Right lung (tissue), 2 donors: ENCODE measurements at regions not wholly inside any gene's neighbourhood (a gene's known extent, or its start where the extent isn't known, plus 50 kb on each side); places are given as distances from the start of the nearest gene placed in this dataset.
"Not testable (repeated sequence)": the region's sequence is repeated elsewhere in the genome, so short reads cannot be mapped to it uniquely, and the experiment has no call there.

Source experiments
- DNase-seq, 2 donors: peaks; one replicate each; pipeline ENCODE4 v3.0.0-alpha.2; 2013

DNA sequence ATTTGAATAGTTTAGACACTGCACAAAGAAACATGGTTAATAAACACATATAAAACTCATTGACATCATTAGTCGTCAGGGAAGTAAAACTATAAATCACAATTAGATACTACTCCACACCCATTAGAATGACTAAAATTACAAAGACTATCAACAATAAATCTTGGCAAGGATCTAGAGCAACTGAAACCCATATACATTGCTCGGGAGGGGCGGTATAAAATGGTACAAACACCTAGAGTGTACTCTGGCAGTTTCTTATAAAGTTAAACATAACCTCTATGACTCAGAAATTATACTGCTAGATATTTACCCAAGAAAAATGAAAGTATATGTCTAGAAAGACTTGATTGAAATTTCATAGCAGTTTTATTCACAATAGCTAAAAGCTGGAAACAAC lies 434.2 kb downstream of the RWDD3 start:
- no peak for DNase-seq

DNA sequence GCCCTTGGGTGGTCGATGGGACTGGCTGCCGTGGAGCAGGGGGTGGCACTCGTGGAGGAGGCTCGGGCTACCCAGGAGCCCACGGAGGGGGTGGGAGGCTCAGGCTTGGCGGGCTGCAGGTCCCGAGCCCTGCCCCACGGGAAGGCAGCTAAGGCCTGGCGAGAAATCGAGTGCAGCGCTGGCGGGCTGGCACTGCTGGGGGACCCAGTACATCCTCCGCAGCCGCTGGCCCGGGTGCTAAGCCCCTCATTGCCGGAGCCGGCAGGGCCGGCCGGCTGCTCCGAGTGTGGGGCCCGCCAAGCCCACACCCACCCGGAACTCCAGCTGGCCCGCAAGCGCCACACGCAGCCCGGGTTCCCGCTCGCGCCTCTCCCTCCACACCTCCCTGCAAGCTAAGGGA lies 435.6 kb downstream of the RWDD3 start:
- not testable (repeated sequence) for DNase-seq

GRCh38 chr1:95671098-95671497 lies 437.1 kb downstream of the RWDD3 start:
- DNase-seq, result no peak

DNA sequence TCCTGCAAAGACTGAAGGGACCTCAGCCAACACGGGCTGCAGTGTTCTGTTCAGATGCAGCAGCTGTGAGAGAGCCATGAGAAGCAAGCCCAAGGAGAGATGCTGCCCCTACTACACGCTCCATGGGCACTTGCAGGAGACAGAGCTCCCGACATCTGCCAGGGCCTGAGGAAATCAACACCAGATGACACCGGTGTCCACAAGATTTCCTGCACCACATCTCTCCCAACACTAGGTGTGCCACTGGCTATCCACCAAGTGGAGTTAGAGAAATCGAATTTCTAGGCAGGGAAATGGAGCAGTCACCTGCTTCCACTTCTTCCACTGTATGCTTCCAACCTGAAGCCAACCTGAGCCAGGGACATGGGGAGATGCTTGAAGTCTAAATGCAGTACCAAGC lies 445.3 kb downstream of the RWDD3 start:
- no peak for DNase-seq

- no peak for DNase-seq
These were observed 451.1 kb downstream of the RWDD3 start for GRCh38 chr1:95685081-95685480.

DNA sequence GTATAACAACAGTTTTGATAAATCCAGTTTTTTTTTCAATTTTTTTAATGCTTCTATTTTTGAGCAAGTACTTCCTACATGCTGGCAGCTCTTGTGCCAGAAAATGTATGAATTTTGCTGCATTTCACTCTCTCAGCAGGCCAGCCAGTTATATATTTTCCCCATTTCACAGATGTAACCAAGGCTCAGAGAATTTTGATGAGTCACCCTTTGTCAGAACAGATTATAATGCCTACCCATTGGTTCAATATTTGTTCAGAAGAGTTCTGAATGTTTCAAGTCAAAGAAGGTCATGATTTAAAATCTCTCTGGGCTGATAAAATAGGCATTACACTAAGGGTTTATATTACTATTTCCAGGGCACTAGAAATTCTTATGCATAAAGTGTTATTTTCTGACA lies 452.2 kb downstream of the RWDD3 start:
- DNase-seq, result no peak

DNA sequence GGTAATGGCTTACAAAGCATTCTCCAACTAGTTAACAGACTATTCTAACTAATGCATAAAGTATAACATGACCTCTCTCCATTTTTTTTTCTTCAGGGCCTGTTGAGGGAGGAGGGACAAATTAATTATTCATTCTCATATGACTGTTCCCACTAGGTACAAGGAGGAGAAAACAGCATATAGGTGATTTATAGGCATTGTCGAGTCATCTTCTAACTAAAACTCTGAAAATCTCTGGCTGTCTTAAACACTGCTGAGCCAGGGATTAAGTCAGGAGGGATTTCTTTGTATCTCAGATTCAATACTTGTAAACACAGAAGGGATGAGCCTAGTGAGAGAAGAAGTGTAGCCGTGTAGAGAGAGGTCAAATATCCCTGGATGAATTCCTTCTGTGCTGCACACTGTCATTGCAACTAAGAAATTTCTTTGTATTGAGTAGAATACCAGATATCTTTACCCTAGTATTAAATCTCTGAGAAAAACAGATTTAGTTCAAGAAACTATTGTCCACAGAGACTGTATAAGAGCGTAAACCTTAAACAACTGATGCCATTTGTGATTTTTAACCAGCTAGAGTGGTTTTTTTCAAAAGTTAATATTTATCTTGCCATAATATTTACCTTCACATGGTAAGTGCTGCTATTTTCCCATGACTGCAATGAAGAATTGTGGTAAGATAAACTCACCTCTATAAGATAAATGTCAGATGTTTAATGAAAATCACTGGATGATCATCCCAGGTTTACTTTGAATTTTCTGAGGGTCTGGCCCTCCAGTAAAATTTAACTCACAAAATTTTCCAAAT lies 465.3 kb downstream of the RWDD3 start:
- no peak for DNase-seq

GRCh38 chr1:95701450-95702173 lies 467.6 kb downstream of the RWDD3 start:
- no peak for DNase-seq

DNA sequence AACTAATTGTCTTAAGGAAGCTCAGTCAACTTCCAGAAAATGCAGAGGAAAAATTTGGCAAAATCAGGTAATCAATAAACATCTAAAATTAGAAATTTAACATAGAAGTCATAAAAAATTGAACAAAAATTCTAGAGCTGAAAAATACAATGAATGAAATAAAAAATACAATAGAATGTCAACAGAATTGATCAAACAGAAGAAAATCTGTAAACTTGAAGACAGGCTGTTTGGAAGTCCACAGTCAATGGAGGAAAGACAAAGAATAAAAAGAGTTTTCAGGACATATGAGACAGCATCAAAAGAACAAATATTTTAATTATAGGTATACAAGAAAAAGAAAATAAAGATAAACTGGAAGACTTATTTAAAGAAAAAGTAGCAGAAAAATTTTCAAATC lies 469.0 kb downstream of the RWDD3 start:
- DNase-seq, result no peak

DNA sequence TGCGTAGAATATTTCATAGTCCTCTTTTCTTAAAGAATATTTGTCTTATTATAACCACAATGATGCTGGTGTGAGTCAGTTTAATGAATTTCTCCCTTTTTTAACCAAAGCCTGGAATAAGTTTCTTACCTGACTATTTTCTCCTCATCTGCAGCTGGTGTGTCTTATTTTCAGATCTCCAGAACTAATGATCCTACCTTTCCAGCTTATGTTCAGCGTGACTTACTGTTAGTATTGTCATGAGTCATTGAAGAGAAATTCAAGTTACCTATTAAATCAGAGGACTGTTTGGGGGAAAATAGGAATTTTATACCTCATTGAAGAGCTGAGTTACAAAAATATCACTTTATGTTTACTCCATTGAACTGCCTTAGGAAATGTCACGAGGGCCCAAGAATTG lies 482.1 kb downstream of the RWDD3 start:
- no peak for DNase-seq

GRCh38 chr1:95716550-95716949 lies 482.5 kb downstream of the RWDD3 start:
- no peak for DNase-seq

GRCh38 chr1:95723346-95723745 lies 489.3 kb downstream of the RWDD3 start:
- DNase-seq, result no peak

GRCh38 chr1:95728841-95729240 lies 494.8 kb downstream of the RWDD3 start:
- no peak for DNase-seq

DNA sequence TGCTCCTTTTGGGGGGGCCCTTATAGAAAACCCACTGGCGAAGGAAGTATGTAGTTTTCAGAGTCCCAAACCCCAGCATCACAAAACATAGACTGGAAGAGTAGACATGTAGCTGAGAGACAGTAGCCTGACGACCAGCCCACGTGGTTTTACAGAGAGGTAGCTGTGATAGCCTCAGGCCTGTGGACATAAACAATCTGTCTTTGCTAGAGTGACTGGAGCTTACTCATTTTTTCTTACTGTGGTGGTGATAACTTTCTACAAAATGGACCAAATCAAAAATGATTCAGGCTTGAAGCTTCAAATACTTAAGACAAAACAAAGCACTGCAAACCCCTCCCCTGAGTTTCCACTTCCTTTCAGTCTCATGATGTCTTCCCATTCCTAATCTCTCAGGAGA lies 497.0 kb downstream of the RWDD3 start:
- no peak for DNase-seq

DNA sequence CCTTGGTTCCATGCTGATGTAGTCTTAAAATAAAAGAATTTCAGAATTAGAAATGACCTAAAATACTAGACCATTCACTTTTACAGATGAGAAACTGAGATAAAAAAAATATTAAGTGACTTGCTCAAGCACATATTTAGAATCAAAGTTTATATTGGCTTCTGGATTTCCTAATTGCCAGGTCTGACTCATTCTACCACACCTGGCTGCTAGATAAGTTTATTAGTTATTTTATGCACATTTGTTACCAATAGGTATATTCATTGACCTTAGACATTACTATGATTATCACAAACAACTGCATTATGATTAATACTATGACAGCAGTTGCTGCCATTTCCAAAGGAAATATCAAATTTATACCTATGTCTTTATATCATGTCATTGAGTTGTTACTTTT lies 497.5 kb downstream of the RWDD3 start:
- DNase-seq, result no peak

DNA sequence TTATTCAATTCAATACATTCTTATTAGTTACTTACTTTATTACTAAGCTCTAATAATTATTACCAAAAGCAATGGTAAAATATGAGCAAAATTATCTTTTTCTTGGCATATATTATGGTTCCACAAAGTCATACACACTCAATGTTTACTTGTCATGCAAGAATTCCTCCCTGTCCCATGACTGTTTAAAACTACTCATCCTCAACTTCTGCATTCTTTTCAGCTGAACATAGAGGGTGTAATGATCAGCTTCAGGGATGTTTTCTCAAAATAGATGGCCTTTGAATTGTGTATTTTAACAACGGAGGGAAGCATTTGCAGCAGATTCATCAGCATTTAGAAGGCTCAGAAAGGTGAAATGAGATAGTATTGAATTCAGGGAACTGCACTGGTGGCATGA lies 499.0 kb downstream of the RWDD3 start:
- DNase-seq, result no peak

DNA sequence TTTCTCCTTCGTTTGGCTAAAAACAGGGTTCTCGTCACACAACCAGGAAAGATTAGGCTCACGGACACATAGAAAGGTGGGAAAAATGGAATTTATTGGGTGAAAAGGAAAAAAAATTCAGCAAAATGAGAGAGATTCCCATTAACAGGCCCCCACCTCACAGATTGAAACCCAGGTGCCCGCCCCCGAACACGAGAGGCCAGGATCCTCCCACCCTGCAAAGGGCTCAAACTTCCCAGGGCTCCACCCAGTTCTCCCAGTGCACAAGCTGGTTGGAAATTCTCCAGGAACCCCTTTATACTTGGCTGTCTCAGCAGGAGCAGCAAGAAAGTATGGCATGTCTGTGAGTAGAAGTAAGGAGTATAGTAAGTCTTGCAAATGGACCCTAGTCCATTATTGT lies 499.7 kb downstream of the RWDD3 start:
- no peak for DNase-seq

GRCh38 chr1:95734560-95734959 lies 500.6 kb downstream of the RWDD3 start:
- DNase-seq, result no peak

- no peak for DNase-seq
These were observed 508.6 kb downstream of the RWDD3 start for GRCh38 chr1:95742591-95743089.

- no peak for DNase-seq
These were observed 510.7 kb downstream of the RWDD3 start for GRCh38 chr1:95744731-95745130.

- DNase-seq, result no peak
These were observed 518.7 kb downstream of the RWDD3 start for GRCh38 chr1:95752515-95753381.

DNA sequence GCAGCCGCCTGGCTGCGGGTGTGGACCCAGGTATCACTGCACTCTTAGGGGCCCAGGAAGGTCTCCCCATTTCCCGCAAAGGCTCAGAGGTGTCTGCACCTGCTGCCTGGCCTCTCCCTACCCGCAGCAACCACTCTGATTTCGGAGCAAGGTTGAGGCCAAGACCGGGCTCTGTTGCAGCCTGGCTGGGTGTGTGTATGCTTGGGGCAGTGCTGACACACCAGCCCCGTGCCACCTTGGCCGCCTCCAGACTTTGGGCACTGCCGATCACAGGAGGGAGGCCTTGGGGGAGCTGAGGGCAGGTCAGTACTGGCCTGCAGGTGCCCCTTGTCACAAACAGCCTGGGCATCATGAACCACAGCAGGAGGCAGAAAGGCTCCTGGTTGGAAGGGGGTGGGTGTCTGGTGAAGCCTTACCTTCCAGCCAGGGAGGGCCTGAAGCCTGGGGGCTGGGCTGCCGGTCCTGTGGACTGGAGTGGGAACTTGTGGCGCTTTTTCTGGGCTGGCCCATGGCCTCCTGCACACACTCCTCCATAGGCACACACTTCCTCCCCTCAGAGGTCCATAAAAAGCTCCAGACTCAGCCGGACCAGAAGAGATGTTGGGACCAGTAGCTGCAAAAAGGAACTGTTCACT lies 519.5 kb downstream of the RWDD3 start:
- DNase-seq, result no peak
